ENCODE measurements at regions not wholly inside any gene's neighbourhood (a gene's known extent, or its start where the extent isn't known, plus 50 kb on each side); places are given as distances from the start of the nearest gene placed in this dataset.

- H3K27me3 ChIP-seq (replicated peaks; ENCODE audit: insufficient read depth) = no peaks in the 10 kb centered on the region
- H3K36me3 ChIP-seq = no peaks in the 10 kb centered on the region
- TF ChIP-seq CTCF (IDR thresholded peaks at IDR 0.05) = no peak
- DNase-seq (ENCODE audit: low spot score) (no peak), ATAC-seq (ENCODE audit: insufficient number of reproducible peaks, low FRiP score, low read depth) (no peak)
- peaks cover 11 to 14% of the 10 kb centered on the region in 2 donors for H3K4me1 ChIP-seq (ENCODE audit: control insufficient read depth in 1 of 2, low read depth in 2 of 2)
- H3K4me3 ChIP-seq = no peak overlapping the region
- no peaks in the 10 kb centered on the region for H3K9me3 ChIP-seq
- no peak overlapping the region for H3K27ac ChIP-seq
Measured at GRCh38 chr10:3872712-3873329, 87.8 kb upstream of the KLF6 start.

GRCh38 chr10:3871424-3871996 is 86.5 kb upstream of the KLF6 start:
- Histone ChIP-seq H3K36me3 (no peaks in the 10 kb centered on the region), H3K27me3 (replicated peaks; ENCODE audit: insufficient read depth) (no peaks in the 10 kb centered on the region), H3K27ac (no peak overlapping the region), H3K9me3 (no peaks in the 10 kb centered on the region), H3K4me3 (no peak overlapping the region), H3K4me1 (ENCODE audit: control insufficient read depth in 1 of 2, low read depth in 2 of 2) (peaks cover 3 to 11% of the 10 kb centered on the region in 2 donors)
- DNase-seq (ENCODE audit: low spot score) (no peak), ATAC-seq (ENCODE audit: insufficient number of reproducible peaks, low FRiP score, low read depth) (no peak)
- TF ChIP-seq CTCF (IDR thresholded peaks at IDR 0.05) = no peak

GRCh38 chr10:3869036-3869435 is 84.0 kb upstream of the KLF6 start:
- no peak for TF ChIP-seq CTCF (IDR thresholded peaks at IDR 0.05)
- no peak overlapping the region for H3K4me3 ChIP-seq
- H3K27ac ChIP-seq = no peak overlapping the region
- DNase-seq (ENCODE audit: low spot score) (no peak), ATAC-seq (ENCODE audit: insufficient number of reproducible peaks, low FRiP score, low read depth) (no peak)
- H3K27me3 ChIP-seq (replicated peaks; ENCODE audit: insufficient read depth) = no peaks in the 10 kb centered on the region
- H3K36me3 ChIP-seq = no peaks in the 10 kb centered on the region
- H3K9me3 ChIP-seq = no peaks in the 10 kb centered on the region
- peaks cover 3 to 10% of the 10 kb centered on the region in 2 donors for H3K4me1 ChIP-seq (ENCODE audit: control insufficient read depth in 1 of 2, low read depth in 2 of 2)

GRCh38 chr10:3868271-3868664 is 83.3 kb upstream of the KLF6 start:
- Histone ChIP-seq H3K27me3 (replicated peaks; ENCODE audit: insufficient read depth) (no peaks in the 10 kb centered on the region), H3K4me3 (no peak overlapping the region), H3K9me3 (no peaks in the 10 kb centered on the region), H3K4me1 (ENCODE audit: control insufficient read depth in 1 of 2, low read depth in 2 of 2) (peaks cover 2 to 3% of the 10 kb centered on the region in 2 donors), H3K36me3 (no peaks in the 10 kb centered on the region), H3K27ac (no peak overlapping the region)
- no peak for TF ChIP-seq CTCF (IDR thresholded peaks at IDR 0.05)
- no peak for DNase-seq (ENCODE audit: low spot score)
- ATAC-seq (ENCODE audit: insufficient number of reproducible peaks, low FRiP score, low read depth) = no peak

- TF ChIP-seq CTCF (IDR thresholded peaks at IDR 0.05) = no peak
- no peak for DNase-seq (ENCODE audit: low spot score)
- no peaks in the 10 kb centered on the region for H3K27me3 ChIP-seq (replicated peaks; ENCODE audit: insufficient read depth)
- ATAC-seq (ENCODE audit: insufficient number of reproducible peaks, low FRiP score, low read depth) = no peak
- H3K36me3 ChIP-seq = no peaks in the 10 kb centered on the region
- H3K4me1 ChIP-seq (ENCODE audit: control insufficient read depth in 1 of 2, low read depth in 2 of 2) = no peaks in the 10 kb centered on the region
- H3K4me3 ChIP-seq = no peak overlapping the region
- H3K9me3 ChIP-seq = no peaks in the 10 kb centered on the region
- no peak overlapping the region for H3K27ac ChIP-seq
Measured at GRCh38 chr10:3867454-3868270, 82.7 kb upstream of the KLF6 start.
